ENCODE measurements at regions not wholly inside any gene's neighbourhood (a gene's known extent, or its start where the extent isn't known, plus 50 kb on each side); places are given as distances from the start of the nearest gene placed in this dataset.

DNA sequence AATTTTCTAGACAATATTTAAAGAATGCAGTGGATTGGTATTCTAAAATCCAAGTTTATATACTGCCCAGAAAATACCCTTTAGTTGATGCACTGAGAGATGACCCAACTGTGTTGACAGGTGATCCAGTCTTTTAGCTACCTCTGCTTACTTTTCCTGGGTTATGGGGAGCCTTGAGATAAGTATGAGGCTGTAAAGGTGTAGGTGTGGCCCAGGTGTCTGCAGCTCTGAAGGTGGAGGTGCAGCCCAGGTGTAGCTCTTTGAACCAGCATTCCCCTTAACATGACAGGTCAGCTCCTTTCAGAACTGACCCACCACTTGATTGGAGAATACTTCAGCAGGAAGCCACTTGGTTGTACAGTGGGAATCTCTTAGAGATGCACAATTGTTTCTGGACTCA, 62.3 kb upstream of the ACSL3 start:
- TF ChIP-seq, protein P1, sequence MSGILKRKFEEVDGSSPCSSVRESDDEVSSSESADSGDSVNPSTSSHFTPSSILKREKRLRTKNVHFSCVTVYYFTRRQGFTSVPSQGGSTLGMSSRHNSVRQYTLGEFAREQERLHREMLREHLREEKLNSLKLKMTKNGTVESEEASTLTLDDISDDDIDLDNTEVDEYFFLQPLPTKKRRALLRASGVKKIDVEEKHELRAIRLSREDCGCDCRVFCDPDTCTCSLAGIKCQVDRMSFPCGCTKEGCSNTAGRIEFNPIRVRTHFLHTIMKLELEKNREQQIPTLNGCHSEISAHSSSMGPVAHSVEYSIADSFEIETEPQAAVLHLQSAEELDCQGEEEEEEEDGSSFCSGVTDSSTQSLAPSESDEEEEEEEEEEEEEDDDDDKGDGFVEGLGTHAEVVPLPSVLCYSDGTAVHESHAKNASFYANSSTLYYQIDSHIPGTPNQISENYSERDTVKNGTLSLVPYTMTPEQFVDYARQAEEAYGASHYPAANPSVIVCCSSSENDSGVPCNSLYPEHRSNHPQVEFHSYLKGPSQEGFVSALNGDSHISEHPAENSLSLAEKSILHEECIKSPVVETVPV (CRISPR knock-in tag; IDR thresholded peaks at IDR 0.05): no peak
- no peak for TF ChIP-seq ZFP3 (CRISPR knock-in tag; IDR thresholded peaks at IDR 0.05)
- TF ChIP-seq, protein P2, sequence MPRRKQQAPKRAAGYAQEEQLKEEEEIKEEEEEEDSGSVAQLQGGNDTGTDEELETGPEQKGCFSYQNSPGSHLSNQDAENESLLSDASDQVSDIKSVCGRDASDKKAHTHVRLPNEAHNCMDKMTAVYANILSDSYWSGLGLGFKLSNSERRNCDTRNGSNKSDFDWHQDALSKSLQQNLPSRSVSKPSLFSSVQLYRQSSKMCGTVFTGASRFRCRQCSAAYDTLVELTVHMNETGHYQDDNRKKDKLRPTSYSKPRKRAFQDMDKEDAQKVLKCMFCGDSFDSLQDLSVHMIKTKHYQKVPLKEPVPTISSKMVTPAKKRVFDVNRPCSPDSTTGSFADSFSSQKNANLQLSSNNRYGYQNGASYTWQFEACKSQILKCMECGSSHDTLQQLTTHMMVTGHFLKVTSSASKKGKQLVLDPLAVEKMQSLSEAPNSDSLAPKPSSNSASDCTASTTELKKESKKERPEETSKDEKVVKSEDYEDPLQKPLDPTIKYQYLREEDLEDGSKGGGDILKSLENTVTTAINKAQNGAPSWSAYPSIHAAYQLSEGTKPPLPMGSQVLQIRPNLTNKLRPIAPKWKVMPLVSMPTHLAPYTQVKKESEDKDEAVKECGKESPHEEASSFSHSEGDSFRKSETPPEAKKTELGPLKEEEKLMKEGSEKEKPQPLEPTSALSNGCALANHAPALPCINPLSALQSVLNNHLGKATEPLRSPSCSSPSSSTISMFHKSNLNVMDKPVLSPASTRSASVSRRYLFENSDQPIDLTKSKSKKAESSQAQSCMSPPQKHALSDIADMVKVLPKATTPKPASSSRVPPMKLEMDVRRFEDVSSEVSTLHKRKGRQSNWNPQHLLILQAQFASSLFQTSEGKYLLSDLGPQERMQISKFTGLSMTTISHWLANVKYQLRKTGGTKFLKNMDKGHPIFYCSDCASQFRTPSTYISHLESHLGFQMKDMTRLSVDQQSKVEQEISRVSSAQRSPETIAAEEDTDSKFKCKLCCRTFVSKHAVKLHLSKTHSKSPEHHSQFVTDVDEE (CRISPR knock-in tag; IDR thresholded peaks at IDR 0.05): no peak
- TF ChIP-seq ISL1 (CRISPR knock-in tag; IDR thresholded peaks at IDR 0.05): no peak
- no peak for TF ChIP-seq BACH2 (CRISPR knock-in tag; IDR thresholded peaks at IDR 0.05; ENCODE audit: borderline replicate concordance)
- TF ChIP-seq, protein P3, sequence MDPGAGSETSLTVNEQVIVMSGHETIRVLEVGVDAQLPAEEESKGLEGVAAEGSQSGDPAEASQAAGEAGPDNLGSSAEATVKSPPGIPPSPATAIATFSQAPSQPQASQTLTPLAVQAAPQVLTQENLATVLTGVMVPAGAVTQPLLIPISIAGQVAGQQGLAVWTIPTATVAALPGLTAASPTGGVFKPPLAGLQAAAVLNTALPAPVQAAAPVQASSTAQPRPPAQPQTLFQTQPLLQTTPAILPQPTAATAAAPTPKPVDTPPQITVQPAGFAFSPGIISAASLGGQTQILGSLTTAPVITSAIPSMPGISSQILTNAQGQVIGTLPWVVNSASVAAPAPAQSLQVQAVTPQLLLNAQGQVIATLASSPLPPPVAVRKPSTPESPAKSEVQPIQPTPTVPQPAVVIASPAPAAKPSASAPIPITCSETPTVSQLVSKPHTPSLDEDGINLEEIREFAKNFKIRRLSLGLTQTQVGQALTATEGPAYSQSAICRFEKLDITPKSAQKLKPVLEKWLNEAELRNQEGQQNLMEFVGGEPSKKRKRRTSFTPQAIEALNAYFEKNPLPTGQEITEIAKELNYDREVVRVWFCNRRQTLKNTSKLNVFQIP (CRISPR knock-in tag; IDR thresholded peaks at IDR 0.05; ENCODE audit: borderline replicate concordance, low read depth): no peak
- TF ChIP-seq RARB (CRISPR knock-in tag; IDR thresholded peaks at IDR 0.05): no peak
- TF ChIP-seq ZC3H10 (CRISPR knock-in tag; IDR thresholded peaks at IDR 0.05): no peak
- no peak for TF ChIP-seq ZNF70 (CRISPR knock-in tag; IDR thresholded peaks at IDR 0.05)
- TF ChIP-seq ZNF8 (CRISPR knock-in tag; IDR thresholded peaks at IDR 0.05): no peak
- TF ChIP-seq, protein P4, sequence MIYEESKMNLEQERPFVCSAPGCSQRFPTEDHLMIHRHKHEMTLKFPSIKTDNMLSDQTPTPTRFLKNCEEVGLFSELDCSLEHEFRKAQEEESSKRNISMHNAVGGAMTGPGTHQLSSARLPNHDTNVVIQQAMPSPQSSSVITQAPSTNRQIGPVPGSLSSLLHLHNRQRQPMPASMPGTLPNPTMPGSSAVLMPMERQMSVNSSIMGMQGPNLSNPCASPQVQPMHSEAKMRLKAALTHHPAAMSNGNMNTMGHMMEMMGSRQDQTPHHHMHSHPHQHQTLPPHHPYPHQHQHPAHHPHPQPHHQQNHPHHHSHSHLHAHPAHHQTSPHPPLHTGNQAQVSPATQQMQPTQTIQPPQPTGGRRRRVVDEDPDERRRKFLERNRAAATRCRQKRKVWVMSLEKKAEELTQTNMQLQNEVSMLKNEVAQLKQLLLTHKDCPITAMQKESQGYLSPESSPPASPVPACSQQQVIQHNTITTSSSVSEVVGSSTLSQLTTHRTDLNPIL (CRISPR knock-in tag; IDR thresholded peaks at IDR 0.05; ENCODE audit: low read depth): no peak
- TF ChIP-seq SNAI2 (CRISPR knock-in tag; IDR thresholded peaks at IDR 0.05): no peak
- no peak for TF ChIP-seq CSDC2 (CRISPR knock-in tag; IDR thresholded peaks at IDR 0.05)
- no peak for TF ChIP-seq ZNF565 (CRISPR knock-in tag; conservative IDR thresholded peaks at IDR 0.05; ENCODE audit: low read depth)
- no peak for TF ChIP-seq TOX (CRISPR knock-in tag; IDR thresholded peaks at IDR 0.05; ENCODE audit: borderline replicate concordance)
- TF ChIP-seq, protein P5, sequence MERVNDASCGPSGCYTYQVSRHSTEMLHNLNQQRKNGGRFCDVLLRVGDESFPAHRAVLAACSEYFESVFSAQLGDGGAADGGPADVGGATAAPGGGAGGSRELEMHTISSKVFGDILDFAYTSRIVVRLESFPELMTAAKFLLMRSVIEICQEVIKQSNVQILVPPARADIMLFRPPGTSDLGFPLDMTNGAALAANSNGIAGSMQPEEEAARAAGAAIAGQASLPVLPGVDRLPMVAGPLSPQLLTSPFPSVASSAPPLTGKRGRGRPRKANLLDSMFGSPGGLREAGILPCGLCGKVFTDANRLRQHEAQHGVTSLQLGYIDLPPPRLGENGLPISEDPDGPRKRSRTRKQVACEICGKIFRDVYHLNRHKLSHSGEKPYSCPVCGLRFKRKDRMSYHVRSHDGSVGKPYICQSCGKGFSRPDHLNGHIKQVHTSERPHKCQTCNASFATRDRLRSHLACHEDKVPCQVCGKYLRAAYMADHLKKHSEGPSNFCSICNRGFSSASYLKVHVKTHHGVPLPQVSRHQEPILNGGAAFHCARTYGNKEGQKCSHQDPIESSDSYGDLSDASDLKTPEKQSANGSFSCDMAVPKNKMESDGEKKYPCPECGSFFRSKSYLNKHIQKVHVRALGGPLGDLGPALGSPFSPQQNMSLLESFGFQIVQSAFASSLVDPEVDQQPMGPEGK (CRISPR knock-in tag; IDR thresholded peaks at IDR 0.05; ENCODE audit: borderline replicate concordance): no peak
- no peak for TF ChIP-seq GLIS3 (CRISPR knock-in tag; IDR thresholded peaks at IDR 0.05)
- TF ChIP-seq PPARA (CRISPR knock-in tag; IDR thresholded peaks at IDR 0.05; ENCODE audit: borderline replicate concordance): no peak
- no peak for ATAC-seq

DNA sequence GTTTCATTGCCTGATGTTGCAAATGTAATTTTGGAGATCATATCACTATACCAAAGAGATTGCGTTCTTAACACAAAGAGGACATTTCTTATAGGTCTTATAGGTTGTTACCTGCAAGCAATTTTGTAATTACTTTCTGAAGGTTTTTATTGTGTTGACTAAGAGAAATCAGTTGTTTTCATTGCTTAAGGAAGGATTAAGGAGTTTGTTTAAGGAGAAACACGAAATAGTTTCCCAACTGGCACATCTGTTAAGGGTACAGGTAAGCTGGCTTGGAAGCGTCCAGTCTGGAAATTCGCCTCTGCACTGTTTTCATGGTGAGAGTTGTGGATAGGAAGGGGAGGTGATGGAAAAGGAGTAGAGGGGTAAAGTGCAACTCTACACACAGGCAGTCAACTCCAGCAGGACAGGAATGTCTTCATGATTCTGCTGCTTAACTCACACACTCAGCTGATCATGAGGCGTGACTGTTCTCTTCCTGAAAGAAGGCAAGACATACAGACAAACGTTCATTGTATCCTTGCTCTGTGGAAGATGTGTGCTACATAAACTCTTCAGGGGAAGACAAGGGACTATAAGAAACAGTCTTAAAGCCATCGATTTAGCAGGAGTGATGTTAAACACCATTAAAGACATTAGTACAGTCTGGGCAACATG, 61.4 kb upstream of the ACSL3 start:
- ATAC-seq: no peak
- TF ChIP-seq, protein P1 (CRISPR knock-in tag; IDR thresholded peaks at IDR 0.05): no peak
- TF ChIP-seq SNAI2 (CRISPR knock-in tag; IDR thresholded peaks at IDR 0.05): no peak
- TF ChIP-seq, protein P3 (CRISPR knock-in tag; IDR thresholded peaks at IDR 0.05; ENCODE audit: borderline replicate concordance, low read depth): no peak
- TF ChIP-seq ZFP3 (CRISPR knock-in tag; IDR thresholded peaks at IDR 0.05): no peak
- no peak for TF ChIP-seq GLIS3 (CRISPR knock-in tag; IDR thresholded peaks at IDR 0.05)
- no peak for TF ChIP-seq ZFP30 (CRISPR knock-in tag; IDR thresholded peaks at IDR 0.05)
- no peak for TF ChIP-seq ZC3H10 (CRISPR knock-in tag; IDR thresholded peaks at IDR 0.05)
- TF ChIP-seq ZNF565 (CRISPR knock-in tag; conservative IDR thresholded peaks at IDR 0.05; ENCODE audit: low read depth): no peak
- no peak for TF ChIP-seq PPARA (CRISPR knock-in tag; IDR thresholded peaks at IDR 0.05; ENCODE audit: borderline replicate concordance)
- TF ChIP-seq, protein P5 (CRISPR knock-in tag; IDR thresholded peaks at IDR 0.05; ENCODE audit: borderline replicate concordance): no peak

All from SK-N-SH treated with all-trans-retinoic acid at 6 μM for 48 hours (cell line).